ENCODE measurements at regions not wholly inside any gene's neighbourhood (a gene's known extent, or its start where the extent isn't known, plus 50 kb on each side); places are given as distances from the start of the nearest gene placed in this dataset.
"Not testable (repeated sequence)": the region's sequence is repeated elsewhere in the genome, so short reads cannot be mapped to it uniquely, and the experiment has no call there.

GRCh38 chrX:465418-466215, 78.9 kb upstream of the PPP2R3B start:
- DNase-seq (ENCODE audit: low spot score in 2 of 2, unreplicated experiment in 2 of 2) = no peak
- Mint-ChIP-seq H3K27me3 (ENCODE audit: low read depth) (no peaks in the 10 kb centered on the region), H3K27ac (no peak overlapping the region), H3K9me3 (peaks cover 3% of the 10 kb centered on the region), H3K4me3 (no peak overlapping the region), H3K4me1 (no peaks in the 10 kb centered on the region), H3K36me3 (no peaks in the 10 kb centered on the region)
- TF ChIP-seq CTCF (IDR thresholded peaks at IDR 0.05; ENCODE audit: unreplicated experiment) = no peak

DNA sequence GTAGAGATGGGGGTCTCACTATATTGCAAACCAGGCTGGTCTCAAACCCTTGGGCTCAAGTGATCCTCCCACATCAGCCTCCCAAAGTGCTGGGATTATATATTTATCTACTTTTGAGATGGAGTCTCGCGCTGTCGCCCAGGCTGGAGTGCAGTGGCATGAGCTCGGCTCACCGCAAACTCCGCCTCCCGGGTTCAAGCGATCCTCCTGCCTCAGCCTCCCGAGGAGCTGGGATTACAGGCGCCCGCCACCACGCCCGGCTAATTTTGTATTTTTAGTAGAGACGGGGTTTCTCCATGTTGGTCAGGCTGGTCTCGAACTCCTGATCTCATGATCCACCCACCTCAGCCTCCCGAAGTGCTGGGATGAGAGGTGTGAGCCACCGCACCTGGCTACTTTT, 80.1 kb upstream of the PPP2R3B start:
- H3K27me3 Mint-ChIP-seq (ENCODE audit: low read depth); DNase-seq (ENCODE audit: low spot score in 2 of 2, unreplicated experiment in 2 of 2); H3K4me3 Mint-ChIP-seq; H3K4me1 Mint-ChIP-seq; H3K27ac Mint-ChIP-seq; H3K36me3 Mint-ChIP-seq; H3K9me3 Mint-ChIP-seq: not testable (repeated sequence)

DNA sequence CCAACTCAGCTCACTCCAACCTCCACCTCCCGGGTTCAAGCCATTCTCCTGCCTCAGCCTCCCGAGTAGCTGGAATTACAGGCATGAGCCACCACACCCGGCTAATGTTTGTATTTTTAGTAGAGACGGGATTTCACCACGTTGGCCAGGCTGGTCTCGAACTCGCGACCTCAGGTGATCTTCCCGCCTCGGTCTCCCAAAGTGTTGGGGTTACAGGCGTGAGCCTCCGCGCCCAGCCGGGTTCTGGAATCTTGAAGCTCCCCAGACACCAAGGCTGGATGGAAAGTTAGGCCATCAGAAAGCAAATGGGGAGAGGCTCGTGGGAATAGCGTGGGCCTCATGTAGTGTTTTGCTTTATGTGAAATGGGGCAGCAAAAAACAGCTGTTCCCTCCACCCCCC, 81.0 kb upstream of the PPP2R3B start:
- not testable (repeated sequence) for H3K9me3 Mint-ChIP-seq; H3K27me3 Mint-ChIP-seq (ENCODE audit: low read depth); H3K36me3 Mint-ChIP-seq; H3K27ac Mint-ChIP-seq; H3K4me1 Mint-ChIP-seq; H3K4me3 Mint-ChIP-seq; DNase-seq (ENCODE audit: low spot score in 2 of 2, unreplicated experiment in 2 of 2)

DNA sequence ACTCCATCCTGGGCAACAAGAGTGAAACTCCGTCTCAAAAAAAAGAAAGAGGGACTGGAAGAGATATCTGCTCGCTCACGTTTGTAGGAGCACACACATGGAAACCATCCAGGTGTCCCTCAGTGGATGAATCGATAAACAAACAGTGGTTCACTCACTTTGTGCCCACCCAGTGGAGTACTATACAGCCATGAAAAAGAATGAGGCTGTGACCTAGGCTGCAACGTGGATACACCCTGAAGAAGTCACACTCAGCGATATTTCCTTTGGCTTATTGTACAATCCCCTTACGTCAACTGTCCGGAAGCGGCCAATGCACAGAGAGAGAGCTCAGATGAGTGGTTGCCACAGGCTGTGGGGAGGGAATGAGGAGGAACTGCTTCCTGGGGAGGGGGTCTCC, 82.3 kb upstream of the PPP2R3B start:
- Mint-ChIP-seq H3K4me3 (no peak overlapping the region), H3K4me1 (no peaks in the 10 kb centered on the region), H3K27me3 (ENCODE audit: low read depth) (no peaks in the 10 kb centered on the region), H3K9me3 (peaks cover 5% of the 10 kb centered on the region), H3K36me3 (no peaks in the 10 kb centered on the region), H3K27ac (no peak overlapping the region)
- DNase-seq (ENCODE audit: low spot score in 2 of 2, unreplicated experiment in 2 of 2) = no peak
- no peak for TF ChIP-seq CTCF (IDR thresholded peaks at IDR 0.05; ENCODE audit: unreplicated experiment)

DNA sequence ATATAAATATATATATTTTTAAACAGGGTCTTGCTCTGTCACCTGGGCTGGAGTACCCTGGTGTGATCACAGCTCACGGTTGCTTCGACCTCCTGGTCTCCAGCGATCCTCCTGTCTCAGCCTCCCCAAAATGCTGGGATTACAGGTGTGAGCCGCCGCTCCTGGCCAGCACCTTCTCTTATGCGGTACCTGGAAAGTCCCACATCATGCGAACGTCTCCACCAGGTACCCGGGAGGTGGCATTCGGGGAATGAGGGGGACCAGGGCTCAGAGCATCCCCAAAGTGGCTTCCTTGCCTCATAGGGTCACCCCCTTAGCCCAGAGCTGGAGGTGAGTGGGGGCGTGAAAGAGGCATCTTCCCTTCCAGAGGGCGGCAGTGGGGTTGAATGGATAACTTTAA, 84.0 kb upstream of the PPP2R3B start:
- Mint-ChIP-seq H3K4me3 (no peak overlapping the region), H3K36me3 (no peaks in the 10 kb centered on the region), H3K9me3 (peaks cover 13% of the 10 kb centered on the region), H3K4me1 (no peaks in the 10 kb centered on the region), H3K27ac (no peak overlapping the region), H3K27me3 (ENCODE audit: low read depth) (no peaks in the 10 kb centered on the region)
- no peak for DNase-seq (ENCODE audit: low spot score in 2 of 2, unreplicated experiment in 2 of 2)
- TF ChIP-seq CTCF (IDR thresholded peaks at IDR 0.05; ENCODE audit: unreplicated experiment) = no peak

- Mint-ChIP-seq H3K27ac (no peak overlapping the region), H3K9me3 (peaks cover 14% of the 10 kb centered on the region), H3K4me1 (no peaks in the 10 kb centered on the region), H3K27me3 (ENCODE audit: low read depth) (no peaks in the 10 kb centered on the region), H3K36me3 (no peaks in the 10 kb centered on the region), H3K4me3 (no peak overlapping the region)
- no peak for DNase-seq (ENCODE audit: low spot score in 2 of 2, unreplicated experiment in 2 of 2)
- no peak for TF ChIP-seq CTCF (IDR thresholded peaks at IDR 0.05; ENCODE audit: unreplicated experiment)
Observed at GRCh38 chrX:471281-471680, 84.6 kb upstream of the PPP2R3B start.

DNA sequence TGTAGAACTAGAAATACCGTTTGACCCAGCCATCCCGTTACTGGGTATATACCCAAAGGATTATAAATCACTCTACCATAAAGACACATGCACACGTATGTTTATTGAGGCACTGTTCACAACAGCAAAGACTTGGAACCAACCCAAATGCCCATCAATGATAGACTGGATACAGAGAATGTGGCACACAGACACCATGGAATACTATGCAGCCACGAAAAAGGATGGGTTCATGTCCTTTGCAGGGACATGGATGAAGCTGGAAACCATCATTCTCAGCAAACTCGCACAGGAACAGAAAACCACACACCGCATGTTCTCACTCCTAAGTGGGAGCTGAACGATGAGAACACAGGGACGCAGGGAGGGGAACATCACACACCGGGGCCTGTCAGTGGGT, 85.6 kb upstream of the PPP2R3B start:
- not testable (repeated sequence) for H3K27me3 Mint-ChIP-seq (ENCODE audit: low read depth); DNase-seq (ENCODE audit: low spot score in 2 of 2, unreplicated experiment in 2 of 2); H3K4me3 Mint-ChIP-seq; H3K4me1 Mint-ChIP-seq; H3K27ac Mint-ChIP-seq; H3K36me3 Mint-ChIP-seq
- H3K9me3 Mint-ChIP-seq = peaks cover 14% of the 10 kb centered on the region

All from mesothelial cell of epicardium (in vitro differentiated cells).